Ovary (tissue), 3 donors: ENCODE measurements at regions not wholly inside any gene's neighbourhood (a gene's known extent, or its start where the extent isn't known, plus 50 kb on each side); places are given as distances from the start of the nearest gene placed in this dataset.

Source experiments
- CTCF ChIP-seq, 3 donors: fragments of 450-650 bp in 2 of 3; fragments of 200-600 bp in 1 of 3; IDR thresholded peaks; one replicate each; pipeline versions ENCODE4 v1.5.1 to v1.8.0; 2016 to 2022; ENCODE audit warnings: antibody characterized with exemption in 3 of 3, mild to moderate bottlenecking in 1 of 3
- EP300 ChIP-seq: sonication (generic); formaldehyde crosslinking; IDR thresholded peaks from one replicate; pipeline ENCODE4 v1.6.1; 2017; ENCODE audit warnings: antibody characterized with exemption
- POLR2A ChIP-seq: fragments of 450-650 bp; IDR thresholded peaks from one replicate; pipeline ENCODE4 v1.6.1; 2017; ENCODE audit warnings: antibody characterized with exemption, mild to moderate bottlenecking, moderate library complexity
- donor health status: DM: no; HTN: no; CAD: no.

GRCh38 chr5:136516637-136517036 lies 151.3 kb upstream of the TRPC7 start:
- TF ChIP-seq POLR2A (no peak), CTCF (IDR thresholded peaks at IDR 0.05) (no peak), EP300 (no peak)
